Lower leg skin (tissue), 3 donors: ENCODE measurements at regions not wholly inside any gene's neighbourhood (a gene's known extent, or its start where the extent isn't known, plus 50 kb on each side); places are given as distances from the start of the nearest gene placed in this dataset.

Source experiments
- CTCF ChIP-seq, 3 donors: fragments of 450-650 bp; IDR thresholded peaks; one replicate each; pipeline ENCODE4 v1.5.1; 2016; ENCODE audit warnings: antibody characterized with exemption in 3 of 3, mild to moderate bottlenecking in 3 of 3, moderate library complexity in 2 of 3
- POLR2A ChIP-seq, 2 donors: fragments of 450-650 bp; IDR thresholded peaks; one replicate each; pipeline ENCODE4 v1.6.1; 2016 to 2017; ENCODE audit warnings: antibody characterized with exemption in 2 of 2, mild to moderate bottlenecking in 1 of 2, moderate library complexity in 1 of 2

DNA sequence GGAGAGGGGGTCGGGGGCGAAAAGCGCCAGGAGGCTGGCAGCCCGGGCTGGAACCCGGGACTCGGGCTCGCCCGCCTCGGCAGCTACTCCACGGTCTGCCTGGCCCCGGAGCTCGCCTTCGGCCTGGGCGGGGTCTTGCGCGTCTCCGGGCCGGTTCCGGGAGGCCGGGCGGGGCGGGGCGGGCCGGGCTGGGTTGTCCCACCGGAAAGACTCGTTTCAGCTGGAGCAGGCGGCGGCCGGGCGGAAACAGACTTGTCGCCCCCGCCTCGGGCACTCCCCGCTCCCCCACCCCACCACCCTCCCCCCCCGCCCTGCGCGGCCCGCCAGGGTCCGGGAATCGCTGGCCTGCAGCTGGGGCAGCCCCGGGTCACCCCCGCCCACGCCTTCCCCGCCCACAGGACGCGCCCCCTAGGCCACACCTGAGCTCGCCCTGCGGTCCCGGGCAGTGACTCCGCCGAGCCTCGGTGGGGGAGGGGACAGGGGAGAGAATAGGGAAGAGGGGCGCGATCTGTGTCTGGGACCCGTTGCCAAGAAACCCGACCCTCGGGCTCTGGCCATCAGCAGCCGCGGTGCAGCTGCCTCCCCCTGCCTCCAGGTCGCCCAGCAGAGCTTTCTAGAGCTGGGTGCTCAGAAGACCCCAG, 109.4 kb downstream of the KCTD15 start:
- TF ChIP-seq CTCF (IDR thresholded peaks at IDR 0.05) (no peak), POLR2A (IDR thresholded peaks at IDR 0.05) (no peak)
